Hepatic stellate cell (primary cell): ENCODE measurements at regions not wholly inside any gene's neighbourhood (a gene's known extent, or its start where the extent isn't known, plus 50 kb on each side); places are given as distances from the start of the nearest gene placed in this dataset.
"Not testable (repeated sequence)": the region's sequence is repeated elsewhere in the genome, so short reads cannot be mapped to it uniquely, and the experiment has no call there.

Experiments
- DNase-seq: peaks from one replicate; pipeline ENCODE4 v3.0.0; 2011; ENCODE audit warnings: low spot score

DNA sequence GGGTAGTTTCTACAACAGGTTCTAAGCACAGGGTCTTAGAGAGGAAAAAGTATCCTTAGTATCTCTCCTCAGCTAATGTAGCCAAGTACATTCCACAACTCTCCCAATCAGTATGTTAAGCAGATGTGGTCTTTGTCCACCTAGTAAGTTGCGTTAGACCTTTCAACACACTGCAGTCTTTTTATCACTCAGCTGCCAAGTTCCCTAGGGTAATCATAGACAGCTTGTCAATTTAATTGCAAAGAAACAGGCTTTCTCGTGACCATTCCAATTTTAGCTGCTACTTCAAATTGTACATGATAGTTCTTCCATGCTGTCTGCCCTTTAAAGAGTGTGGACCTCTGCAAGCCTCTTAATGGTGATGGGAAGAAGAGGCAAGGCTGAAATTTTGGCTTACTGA, 211.8 kb upstream of the PKN2 start:
- no peak for DNase-seq

DNA sequence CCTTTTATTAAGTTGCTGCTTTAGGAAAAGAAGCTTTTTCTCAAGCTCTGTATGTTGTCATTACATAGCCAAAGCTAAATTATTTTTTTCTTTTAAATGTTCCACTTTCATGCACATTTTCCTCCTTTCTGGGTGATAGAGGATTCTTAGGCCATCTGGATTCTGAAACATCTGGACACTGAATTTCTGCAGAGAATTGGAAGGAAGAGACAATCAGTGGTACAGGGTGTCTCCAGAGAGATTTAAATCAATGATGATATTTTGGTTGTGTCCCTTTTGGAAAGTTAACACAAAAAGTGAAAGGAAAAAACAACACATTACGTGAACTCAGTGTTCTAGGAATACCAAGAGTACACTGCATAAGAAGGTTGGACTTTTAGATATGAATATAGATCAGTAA, 211.4 kb upstream of the PKN2 start:
- no peak for DNase-seq

DNA sequence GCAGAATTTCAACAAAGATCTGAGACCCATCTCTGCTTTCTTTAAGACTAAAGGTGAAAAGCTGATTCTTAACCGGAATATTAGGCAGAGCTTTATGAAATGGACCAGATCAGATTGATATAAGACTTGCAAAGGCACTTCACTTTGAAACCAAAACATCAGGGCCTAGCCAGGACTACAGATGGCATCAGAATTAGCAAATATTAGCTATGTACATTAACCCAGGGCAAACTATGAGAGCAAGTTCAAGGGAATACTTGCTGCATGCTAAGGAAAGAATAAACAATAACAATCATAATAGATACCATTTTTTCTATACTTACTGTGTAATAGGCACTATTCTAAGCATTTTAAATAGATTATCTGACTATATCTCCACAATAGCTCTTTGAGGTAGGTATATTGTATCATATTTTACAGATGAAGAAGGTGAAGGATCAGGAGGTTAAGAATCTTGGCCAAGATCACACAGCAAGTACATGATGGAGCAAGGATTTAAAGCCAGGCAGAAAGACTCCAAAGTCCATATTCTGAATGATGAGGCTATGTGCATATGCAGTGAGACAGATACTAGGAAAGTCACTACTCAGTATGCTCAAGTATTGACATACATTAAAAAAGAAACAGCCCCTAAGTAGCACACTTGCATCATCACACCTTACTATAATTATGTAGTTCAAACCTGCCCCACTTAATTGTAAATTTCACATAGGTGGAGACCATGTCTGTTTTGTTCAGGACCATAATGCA, 209.3 kb upstream of the PKN2 start:
- DNase-seq, result no peak

DNA sequence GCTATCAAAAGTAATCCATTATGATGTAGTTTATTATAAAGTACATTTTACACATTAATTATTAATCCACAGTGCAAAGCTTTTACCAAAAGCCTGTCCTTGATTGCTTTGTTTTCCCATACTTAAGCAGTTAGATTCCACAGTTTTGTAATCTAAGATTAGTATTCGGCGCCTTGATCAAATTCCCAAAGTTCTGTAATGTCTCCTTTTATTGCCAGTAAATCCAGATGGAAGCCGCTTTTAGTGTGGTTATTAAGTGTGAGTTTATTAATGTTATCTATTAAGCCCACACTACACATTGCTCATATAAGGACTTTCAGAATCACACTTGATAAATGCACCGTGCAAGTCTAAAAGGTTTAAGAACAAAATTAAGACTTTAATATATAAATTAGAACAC, 199.2 kb upstream of the PKN2 start:
- no peak for DNase-seq

DNA sequence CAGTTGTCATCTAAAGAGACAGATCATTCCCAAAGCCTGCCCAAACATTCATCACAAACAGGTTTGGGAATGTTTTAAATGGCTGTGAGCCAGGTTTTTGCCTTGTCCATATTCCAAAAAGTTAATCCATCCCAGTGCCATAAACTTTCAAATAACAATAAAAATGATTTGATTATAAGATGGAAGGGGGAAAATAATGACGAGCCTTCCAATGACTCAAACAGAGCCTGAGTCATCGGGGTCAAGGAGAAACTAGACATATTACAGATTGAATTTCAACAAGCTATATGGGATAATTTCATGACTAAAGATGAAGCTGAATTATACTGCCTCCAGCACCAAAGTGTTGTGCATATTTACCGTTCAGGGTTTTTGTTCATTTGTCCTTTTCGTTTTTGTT, 195.8 kb upstream of the PKN2 start:
- no peak for DNase-seq

DNA sequence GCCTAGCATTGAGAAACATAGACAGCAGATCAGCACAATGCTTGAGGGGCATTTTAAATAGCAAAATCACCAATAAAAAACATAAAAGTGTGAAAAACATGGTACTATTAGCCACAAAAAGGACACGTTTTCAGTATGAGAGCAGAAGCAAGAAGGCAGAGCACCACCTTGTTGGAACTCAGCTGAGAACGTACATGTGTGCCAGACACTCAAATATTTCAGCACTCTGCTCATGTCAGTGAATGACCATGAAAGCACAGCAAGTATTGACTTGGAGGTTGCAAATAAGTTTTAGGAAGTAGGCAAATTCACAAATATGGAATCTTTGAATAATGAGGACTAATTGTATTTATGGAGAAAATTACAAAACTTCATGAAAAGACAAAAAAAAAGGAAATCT, 193.4 kb upstream of the PKN2 start:
- DNase-seq, result no peak

DNA sequence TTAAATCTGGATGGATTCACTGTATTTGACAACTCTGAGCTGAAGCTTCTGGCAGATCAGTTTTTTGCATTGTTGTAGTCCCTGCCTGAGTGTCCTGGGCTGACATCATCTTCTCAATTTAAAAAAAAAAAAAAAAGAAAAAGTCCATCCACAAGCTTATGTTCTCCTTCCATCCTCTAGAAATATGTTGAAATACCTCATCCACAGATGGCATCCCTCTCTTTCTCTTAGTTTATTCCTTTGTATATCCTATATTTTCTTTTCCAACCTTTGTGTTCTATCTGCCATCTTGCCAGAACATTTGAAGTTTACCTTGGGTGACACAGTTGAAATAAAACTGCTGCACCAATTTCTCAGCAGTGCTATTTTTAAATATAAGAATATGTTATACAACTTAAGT, 184.4 kb upstream of the PKN2 start:
- DNase-seq, result no peak

DNA sequence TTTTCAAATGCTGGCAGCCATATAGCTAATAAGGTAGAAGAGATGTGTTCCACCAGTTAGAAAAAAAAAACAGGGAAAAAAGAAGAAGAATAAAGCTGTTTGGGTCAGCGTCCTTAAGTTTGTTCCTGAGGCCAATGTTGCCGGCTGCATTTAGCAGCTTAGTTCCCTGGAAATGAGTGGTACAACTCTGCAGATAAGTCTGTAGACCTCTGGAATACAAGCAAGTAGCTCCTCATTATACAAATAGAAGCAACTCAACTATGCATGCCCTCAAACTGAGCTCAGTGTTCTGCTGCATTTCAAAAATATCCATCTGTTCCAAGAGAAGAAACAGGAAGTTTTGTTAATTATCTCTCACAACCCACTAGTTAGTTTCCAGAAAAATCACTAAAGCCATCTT, 181.2 kb upstream of the PKN2 start:
- DNase-seq, result no peak

DNA sequence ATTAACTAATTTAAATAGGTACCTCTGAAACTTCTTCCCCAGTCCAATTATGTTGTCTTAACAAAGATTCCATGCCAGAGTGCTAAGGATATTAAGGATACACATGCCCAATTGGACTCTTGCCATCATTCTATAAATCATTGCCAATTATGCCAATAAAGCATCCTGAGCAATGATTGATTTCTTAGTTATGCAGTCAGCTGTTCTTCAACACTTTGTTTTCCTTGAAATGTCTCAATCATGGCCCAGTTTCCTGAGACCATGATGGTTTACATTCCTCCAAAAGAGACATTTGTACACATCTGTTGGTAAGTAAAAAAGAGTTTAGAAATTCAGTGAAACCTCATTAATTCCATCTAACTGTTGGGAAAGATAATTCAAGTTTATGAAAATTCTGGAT, 180.4 kb upstream of the PKN2 start:
- DNase-seq, result no peak

DNA sequence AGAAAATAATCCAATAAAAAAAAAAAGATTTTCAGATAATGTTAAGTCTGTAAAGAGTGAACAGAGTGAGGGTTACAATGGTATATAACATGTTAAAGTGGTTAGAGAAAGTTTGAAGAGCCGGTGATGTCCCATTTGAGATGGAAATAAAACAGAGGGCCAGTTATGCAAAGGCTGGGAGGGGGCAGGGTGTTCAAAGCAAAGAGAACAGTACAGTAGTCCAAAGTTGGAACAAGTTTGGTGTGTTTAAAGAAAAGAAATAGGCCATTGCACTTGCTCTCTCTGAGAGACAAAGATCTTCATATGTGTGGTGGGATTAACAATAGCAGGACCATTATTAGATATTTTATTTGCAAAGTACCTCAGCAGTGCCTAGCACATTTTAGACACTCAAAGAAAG, 179.5 kb upstream of the PKN2 start:
- no peak for DNase-seq

DNA sequence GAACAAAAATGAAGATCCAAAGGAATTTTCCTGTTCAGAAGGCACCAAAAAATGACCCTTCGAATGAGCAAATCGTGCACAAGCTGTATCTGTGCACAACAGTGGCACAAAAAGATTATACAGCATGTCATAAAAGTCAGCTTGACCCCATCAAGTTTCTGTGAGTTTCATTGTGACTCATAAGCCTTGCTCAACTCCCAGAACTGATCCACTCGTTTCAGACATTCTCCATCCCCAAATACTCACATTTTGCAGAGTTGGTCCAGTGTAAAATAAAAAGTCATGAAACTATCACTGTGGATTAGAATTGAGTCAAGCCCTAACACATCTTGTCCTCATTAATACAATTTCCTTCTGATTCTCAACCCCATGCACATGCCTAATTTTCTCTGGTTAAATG, 174.7 kb upstream of the PKN2 start:
- DNase-seq, result no peak

DNA sequence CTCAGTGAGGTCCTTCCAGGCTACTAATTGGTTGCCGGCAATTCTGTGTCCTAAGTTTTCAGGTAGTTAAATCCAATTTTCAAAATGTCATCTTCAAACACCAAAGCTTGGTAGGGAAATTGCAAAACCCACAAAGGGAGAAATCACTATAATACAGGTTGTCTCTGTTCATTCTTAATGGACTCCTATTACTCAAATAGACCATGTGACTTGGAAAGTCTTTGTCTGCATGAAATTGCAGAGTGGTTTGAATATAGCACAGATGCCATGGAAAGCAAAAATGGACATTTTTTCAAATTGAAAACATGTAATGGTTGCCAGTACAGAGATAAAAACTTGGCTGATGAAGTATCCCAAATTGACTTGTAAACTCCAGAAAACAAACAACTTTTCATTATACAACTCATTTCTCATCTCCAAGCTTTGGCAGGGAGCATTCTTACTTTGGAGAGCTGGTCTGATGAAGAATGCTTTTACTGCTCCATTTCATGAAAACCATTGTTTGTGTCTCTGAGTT, 169.5 kb upstream of the PKN2 start:
- DNase-seq, result no peak

DNA sequence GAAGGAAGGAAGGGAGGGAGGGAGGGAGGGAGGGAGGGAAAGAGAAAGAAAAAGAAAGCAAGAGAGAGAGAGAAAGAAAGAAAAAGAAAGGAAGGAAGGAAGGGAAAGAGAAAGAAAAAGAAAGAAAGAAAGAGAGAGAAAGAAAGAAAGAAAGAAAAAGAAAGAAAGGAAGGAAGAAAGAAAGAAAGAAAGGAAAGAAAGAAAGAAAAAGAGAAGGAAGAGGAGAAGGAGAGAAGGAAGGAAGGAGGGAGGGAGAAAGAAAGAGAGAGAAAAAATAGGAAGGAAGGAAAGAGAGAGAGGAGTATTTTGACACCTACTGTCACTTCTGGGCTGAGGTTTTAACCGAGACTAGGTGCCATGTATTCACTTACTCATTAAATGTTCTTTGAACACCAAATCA, 166.6 kb upstream of the PKN2 start:
- not testable (repeated sequence) for DNase-seq

DNA sequence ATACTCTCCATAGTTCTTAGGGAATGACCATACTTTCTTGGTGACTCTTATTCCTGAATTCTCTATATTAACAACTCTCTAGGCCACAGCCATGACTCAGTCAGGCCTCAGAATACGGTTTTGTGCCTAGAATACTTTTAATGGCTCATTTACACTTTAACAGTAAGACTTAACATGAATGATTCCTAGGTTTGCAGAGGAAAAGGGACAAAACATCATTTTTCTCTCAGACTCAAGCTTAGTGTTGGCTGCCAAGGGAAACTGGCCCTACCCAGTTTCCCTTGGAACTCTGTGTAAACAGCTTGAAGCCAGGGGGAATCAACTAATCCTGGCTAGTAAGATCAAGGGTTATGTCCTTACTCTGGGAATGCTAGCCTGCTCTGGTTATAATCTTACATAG, 164.9 kb upstream of the PKN2 start:
- DNase-seq, result no peak

DNA sequence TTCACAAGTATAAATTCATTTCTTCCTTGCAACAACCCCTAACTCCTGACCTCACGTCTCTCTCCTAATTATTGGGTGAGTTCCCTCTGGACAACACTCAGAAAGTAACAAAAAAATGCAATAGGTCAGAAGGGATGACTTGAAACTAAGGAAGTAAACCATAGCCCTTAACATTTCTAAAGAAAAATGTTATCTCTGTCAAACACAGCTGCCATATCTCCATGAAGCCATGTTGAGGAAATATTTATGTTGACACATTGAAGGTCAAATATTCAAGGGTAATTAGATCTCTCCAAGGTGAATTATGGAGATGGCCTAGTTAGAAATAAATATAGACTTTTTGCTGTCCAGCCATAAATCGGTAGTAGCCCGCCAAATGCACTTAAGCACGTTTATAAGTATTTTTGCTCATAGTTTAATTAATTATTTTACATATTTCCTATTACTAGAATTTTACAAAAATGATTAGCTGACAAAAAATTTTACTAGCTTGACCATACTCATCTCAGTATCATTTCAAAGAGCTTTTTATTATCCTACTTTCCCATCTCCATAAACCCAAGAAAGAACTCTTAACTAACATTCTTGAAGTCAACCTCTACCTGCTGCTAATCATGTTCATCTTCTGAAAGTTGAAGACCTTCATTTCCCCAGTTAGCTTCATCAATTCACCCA, 160.1 kb upstream of the PKN2 start:
- DNase-seq, result no peak

DNA sequence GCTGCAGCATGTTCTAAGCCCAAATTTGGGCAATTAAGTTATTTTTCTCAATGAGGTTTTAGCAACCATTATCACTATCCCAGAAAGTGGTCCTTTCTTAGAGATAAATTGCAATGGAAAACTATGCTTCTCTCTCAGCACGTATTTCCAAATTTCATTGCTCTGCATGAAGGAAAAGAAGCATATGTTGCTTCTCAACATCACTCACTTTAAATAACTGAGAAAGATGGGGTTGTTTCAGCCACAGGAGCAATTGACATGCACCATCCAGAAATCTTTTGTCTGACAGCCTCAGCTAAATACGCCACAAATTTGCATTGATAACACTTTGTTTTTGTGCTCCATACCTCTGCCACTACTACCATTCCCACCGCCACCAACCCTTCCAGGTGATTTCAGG, 157.6 kb upstream of the PKN2 start:
- DNase-seq, result no peak

DNA sequence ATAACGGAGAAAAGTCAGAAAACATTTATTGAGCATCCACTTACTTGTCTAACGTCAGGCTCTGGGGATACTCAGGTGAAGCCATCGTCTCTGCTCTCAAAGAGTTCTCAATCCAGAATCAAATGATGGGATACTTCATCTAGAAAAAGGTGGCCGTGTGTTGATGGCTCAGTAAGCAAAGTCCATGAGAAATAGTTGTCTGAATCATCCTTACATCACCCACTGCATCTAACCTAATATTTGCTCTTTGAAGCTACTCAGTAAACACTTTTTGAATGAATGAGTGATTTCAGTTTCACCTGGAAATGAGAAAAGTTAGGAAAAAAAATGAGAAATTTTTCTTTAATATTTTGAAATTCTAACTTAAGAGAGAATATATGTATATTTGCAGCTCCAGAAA, 155.3 kb upstream of the PKN2 start:
- DNase-seq, result no peak

DNA sequence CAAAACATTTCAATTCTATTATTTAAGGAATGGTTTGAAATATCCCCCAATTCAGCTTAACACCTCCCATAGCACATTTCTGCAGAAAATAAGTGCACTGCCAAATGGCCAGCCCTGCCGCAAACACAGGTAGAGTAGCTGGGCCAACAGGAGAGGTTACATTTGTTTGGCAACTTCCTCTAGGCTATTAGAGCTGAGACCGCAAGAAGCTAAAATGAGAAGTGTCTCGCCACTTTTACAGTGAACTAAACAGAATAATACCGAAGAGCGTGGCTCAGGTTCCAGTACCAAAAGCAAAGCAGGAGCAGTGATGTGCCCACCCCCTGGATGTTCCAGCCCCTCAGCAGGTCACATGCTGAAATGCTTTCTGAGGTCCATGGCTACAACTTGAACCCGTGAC, 154.5 kb upstream of the PKN2 start:
- DNase-seq, result no peak

DNA sequence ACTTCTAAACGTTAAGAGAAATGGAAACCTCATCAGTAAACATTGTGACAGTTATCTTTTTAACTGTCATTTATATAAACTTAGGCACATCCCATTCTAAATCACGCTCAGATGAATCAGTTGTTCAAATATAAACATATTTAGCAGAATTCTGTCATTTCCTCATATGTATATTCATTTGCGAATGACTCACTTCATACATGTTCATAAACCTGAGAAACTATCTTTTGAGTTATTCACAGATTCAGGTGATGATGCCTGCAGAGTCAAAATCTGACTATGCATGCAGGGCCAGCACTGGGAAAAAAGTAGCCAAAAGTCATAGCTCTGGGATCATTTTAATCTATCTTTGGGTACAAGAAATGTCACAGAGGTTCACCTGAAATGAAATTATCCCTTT, 153.8 kb upstream of the PKN2 start:
- DNase-seq, result no peak

DNA sequence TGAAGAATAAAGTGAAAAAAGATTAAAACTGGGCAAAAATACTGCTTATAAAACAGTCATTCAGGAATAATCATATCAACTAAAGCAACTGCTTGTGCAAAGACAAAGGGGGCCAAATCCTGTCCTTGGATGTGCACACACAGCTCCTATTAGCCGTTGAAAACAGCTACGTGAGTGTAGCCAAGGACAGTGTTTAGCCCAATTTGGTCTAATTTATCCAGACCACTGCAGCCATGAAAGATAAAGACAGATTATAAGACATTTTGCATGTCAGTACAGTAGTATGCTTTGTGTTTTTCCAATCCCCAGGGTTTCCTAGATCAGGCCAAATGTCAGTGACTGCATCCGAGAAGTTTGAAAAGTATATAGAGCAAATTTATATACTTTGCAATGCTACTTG, 146.3 kb upstream of the PKN2 start:
- no peak for DNase-seq

DNA sequence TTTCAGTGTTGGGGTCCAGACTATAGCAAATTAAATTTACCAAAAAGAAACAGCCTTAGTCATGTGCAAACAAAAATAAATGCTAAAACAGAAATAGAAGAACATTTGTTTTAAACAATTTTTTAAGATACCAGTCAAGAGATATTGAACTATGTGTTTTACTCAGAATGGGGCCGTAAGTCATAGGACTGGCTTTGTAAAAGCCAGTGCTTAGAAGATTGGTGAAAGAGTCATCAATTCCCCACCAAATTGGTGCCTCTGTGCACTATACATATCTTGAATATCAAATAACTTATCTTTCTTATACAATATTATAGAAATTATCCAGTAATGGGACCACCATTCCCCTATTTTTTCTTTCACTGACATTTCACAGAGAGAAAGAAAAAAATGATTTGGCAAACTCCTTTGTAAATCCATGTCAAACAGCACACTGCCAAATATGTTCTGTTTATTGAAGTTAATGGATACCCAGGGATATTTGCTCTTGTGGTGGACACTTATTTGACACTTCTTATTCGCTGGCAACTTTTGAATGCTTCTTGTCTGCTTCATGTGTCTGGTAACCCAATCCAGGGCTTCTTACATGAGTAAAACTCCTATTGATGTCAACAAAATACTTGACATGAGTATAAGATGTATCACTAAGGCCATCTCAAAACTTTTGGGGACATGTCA, 145.7 kb upstream of the PKN2 start:
- DNase-seq, result no peak

DNA sequence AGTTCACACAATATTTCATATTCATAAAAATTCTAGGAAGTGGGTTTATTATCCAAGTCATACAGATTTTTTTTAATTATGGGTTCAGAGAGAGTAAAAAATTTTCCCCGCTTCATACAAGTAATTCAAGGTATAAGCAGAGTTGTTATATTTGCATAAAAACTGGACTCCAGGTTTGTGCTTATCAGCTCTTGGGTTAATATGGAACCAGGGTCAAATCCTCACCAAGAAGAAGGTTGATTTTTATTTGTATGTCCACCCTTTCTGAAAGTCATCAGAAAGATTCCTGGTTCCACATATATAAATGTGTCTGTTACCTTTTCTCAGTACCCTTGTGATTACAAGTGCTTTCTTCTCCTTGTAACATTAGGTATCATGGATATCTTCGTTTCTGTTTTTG, 143.8 kb upstream of the PKN2 start:
- no peak for DNase-seq

DNA sequence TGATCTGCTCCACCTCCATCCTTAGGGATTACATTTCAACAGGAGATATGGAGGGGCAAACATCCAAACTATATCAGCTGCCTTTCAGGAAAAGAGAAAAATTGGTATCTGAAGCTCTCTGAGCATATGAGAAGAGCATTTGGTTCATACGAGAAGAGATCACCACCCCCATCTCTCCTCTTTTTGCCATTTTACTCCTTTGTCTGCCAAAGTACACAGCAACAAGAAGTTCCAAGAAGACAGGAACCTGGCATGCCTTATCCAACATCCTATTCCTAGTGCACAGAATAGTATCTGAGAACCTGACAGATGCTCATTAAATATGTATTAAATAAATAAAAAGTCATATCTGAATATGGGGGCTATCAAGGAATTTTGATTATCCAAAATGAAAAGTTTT, 142.5 kb upstream of the PKN2 start:
- DNase-seq, result no peak
